Renal cortex interstitium (tissue), 11 donors: ENCODE measurements at regions not wholly inside any gene's neighbourhood (a gene's known extent, or its start where the extent isn't known, plus 50 kb on each side); places are given as distances from the start of the nearest gene placed in this dataset.

Experiments
- DNase-seq, 11 donors: peaks; one replicate each; pipeline ENCODE4 v3.0.0-alpha.2; 2013; ENCODE audit warnings: low read depth in 9 of 11, low spot score in 4 of 11; ENCODE audit errors: extremely low read depth in 1 of 11

DNA sequence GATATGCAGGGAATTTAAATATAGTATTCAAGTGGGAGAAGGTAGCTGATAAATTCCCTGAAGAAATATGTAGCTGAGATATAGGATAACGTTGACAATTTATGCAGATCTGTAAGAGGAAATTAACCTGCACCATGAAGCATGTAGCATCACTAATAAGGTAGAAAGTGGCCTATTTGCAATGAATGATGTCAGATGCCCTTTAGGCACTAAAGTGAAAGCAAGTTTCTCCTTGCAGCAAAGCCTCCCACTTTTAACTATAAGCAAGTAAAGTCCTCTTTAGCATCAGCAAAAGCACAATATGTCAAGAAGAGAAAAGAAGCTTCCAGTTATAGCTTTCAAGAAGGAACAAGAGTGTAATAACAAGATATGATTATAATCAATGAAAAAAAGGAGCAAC, 102.5 kb upstream of the SLITRK1 start:
- DNase-seq: no peak

DNA sequence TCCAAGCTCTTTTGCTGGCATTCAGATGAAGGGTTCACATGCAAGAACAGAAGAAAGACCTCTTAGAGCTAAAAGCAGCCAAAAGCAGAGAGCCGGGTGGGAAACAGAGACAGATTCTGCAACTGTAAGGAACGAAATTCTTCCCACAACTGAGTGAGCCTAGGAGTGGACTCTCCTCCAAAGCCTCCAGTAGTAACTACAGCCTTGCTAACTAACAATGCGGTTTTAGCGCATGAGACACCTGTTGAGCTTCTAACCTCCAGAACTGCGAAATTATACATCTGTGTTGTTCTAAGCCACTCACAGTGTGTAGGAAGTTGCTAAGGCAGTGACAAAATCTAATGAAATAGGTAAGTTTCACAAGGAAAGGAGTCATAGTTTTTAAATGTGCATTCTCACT, 98.1 kb upstream of the SLITRK1 start:
- no peak for DNase-seq

DNA sequence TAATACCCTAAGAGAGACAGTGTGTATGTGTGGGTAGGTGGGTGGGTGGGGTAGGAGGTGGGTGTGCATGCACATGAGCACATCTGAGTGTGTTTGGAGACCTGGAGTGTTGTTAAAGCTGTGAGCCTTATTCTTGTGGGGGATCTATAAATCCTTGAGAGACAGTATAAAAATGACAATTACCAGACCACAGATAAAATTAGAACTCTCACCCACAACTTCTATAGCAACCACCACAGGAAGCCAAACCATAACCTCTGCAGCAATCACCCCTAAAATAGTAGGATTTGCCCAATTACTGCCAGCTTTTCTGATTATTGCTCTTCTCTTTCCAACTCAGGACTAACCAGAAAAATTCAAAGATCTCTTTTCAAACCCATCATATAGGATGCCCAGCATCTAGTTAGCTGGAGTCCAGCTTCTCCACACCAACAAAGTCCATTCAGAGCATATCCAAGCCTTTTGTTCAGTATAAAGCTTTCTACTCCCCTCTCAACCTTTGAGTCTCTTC, 93.4 kb upstream of the SLITRK1 start:
- DNase-seq: no peak

DNA sequence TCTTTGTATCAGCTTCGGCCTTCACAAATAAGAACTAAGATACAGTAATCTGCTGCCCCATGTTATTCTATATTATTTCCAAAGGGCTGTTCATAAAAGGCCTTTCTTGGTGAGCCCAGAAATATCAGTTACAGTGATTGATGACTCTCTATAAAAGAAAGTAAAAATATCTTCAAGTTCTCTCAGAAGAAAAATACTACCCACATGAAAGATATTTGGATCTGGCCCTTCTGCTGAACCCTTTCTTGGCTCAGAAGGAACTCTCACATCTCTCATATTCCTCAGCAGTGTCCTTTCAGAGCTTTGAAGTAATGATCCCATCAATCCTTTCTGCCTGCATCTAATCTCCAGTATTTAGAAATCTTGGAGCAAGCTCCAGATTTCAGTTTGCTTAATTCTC, 76.3 kb upstream of the SLITRK1 start:
- DNase-seq: no peak

DNA sequence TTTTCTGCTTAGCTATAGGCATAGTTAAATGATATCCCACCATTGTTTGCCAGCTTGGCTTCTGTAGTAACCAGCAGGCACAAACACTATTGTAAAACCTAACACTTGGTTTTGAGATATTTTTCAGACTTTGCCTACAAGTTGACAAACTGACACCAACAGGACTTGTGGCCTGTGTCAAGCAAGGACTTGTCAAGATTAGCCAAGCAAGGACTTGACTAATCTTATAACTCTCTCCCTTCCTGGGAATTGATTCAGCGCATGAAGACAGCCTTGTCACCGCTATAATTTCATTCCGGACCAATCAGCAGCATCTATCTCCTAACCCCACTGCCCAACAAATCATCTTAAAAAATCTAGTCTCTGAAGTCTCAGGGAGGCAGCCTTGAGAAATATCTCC, 72.7 kb upstream of the SLITRK1 start:
- no peak for DNase-seq

DNA sequence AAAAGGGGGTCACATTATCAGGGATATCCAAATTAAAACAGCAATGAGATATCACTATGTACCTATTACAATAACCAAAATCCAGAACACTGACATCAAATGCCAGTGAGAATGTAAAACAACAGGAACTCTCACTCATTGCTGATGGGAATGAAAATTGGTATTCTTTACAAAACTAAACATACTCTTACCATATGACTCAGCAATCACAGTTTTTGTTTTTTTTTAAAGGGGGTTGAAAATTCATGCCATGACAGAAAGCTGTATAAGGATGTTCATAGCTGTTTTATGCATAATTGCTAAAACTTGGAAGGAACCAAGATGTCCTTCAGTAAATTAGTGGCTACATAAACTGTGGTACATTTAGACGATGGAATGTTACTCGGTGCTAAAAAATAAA, 71.6 kb upstream of the SLITRK1 start:
- no peak for DNase-seq

DNA sequence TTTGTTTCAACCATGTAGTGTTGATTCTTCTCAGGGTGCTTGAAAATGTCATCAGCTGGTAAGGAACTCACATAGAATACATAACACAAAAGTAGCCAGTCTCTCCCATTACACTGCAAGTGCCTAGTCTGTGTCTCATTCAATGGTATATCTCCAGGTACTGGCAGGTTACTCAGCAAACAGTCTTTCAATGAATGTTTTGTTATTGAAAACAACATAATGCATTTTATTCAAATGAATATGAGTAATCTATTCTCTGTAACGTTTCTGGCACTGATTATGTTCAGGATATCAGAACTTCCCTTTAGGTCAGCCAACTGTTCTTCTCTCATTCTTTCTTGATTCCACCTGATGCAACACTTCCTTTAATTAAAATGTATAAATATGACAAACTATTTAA, 68.0 kb upstream of the SLITRK1 start:
- DNase-seq: no peak

DNA sequence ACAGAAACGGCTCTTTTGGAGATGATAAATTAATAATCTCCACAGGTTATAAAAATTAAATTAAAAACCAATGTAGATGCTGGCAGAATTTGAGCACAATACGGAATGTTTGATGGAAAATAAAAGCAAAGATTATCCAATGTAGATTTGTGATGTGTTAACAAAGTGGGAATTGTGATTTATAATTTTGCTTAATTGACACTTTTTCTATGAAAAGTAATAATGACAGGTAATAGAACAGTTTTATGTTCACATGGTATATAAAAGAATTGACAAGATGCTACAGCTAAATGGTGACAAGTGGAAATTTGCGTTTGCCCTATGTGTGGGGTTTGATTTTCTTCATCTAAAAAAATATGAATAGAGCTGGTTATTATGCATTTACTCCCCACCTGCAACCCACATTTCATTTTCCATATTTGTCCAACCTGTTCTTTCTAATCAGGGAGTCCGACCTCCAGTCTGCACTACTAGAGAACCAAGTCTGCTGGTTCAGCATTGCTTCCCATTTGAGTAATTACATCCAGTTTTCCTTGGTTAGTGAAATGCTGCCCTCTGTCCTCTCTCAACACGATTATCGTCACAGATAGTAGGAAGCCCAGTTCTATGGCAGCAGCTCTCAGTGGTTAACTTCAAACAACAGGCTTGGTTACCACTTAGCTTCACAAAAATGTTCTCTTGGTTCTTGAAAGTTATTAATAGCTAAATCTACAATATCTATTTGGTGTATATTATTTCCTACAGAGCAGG, 61.4 kb upstream of the SLITRK1 start:
- no peak for DNase-seq

DNA sequence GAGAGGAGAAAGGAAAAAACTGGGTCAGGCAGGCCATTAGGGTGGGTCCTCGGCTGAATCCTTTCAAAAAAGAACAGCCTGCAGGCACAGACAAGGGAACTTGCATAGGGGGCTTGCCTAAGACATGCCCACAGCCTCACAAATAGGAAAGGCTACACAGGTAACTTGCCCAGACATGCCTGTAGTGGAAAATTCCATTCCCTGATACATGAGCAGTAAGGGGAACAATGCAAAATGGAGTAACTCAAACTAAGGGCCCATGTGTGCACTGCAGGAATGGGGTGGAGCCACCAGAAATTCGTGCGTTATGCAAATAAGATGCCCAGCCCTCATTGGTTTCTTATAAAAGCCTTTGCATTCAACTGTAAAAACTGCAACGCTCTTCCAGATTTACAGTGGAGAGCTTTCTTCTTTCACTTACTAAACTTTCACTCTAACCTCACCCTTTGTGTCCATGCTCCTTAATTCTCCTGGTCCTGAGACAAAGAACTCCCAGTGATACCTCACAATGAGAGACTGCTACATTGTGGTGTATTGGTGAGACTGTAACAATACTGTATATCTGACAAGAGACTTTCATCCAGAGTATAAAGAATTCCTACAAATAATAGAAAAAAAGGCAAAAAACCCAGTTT, 59.5 kb upstream of the SLITRK1 start:
- DNase-seq: no peak

DNA sequence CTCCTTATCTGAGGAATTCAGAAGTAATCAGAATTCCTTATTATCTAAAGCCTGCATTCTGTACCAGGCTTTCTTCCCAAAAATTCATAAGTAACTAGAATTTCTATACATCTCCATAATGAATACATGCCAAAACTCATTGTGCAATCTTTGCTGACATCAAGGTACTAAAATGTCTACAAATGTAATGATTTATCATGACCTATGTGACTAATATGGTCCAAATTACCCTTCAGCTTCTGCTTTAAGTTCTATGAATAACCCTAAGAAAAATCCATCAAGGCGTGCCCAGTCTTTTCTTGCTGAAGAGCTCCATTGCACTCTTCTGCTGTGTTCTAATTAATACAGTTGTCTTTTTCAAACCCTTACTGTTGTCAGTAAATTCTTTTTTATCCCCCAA, 58.5 kb upstream of the SLITRK1 start:
- no peak for DNase-seq

DNA sequence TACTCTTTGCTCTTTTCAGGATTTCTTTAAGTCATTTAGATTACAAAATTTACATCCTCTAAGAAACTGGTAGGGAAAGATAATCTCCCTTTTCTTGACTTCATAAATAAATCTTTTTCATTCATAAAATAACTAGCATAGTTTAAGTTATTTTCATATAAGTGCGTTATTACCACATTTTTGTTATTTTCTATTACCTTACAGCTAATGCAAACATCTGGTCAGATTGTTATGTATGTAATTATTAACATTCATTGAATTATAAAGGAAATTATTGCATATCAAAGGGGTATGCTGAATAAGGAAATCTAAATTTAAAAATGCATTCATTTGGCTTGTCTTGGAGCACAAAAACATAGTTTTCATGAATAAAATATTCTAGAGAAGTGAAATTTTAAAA, 55.3 kb upstream of the SLITRK1 start:
- no peak for DNase-seq

DNA sequence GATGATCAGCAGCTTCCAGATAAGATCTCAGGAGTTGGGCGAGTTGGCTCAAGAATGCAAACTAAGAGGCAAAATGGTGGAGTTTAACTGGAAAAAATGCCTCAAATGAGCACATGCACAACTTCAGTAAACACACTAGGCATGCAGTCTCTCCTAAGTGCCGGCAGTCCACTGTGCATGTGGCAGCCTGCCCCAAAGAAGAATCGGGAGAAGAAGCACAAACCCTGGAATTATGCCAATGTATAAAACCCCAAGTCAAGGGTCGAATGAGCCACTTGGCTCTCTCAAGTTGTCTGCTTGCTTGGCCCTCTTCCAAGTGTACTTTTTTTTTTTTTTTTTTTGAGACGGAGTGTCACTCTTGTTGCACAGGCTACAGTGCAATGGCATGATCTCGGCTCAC, 53.3 kb upstream of the SLITRK1 start:
- DNase-seq: no peak
